Caki2 (cell line): ENCODE measurements at regions not wholly inside any gene's neighbourhood (a gene's known extent, or its start where the extent isn't known, plus 50 kb on each side); places are given as distances from the start of the nearest gene placed in this dataset.

Source experiments
- DNase-seq: peaks from one replicate; pipeline ENCODE4 v3.0.0-alpha.2; 2015; ENCODE audit warnings: low read depth
- in situ Hi-C: cut with HindIII; loops from 2 replicates; pipeline ENCODE4 v1.10.0; 2016; ENCODE audit warnings: low sequenced_read_pairs, low pct_unique_long_range_greater_than_20kb, mixed read lengths

DNA sequence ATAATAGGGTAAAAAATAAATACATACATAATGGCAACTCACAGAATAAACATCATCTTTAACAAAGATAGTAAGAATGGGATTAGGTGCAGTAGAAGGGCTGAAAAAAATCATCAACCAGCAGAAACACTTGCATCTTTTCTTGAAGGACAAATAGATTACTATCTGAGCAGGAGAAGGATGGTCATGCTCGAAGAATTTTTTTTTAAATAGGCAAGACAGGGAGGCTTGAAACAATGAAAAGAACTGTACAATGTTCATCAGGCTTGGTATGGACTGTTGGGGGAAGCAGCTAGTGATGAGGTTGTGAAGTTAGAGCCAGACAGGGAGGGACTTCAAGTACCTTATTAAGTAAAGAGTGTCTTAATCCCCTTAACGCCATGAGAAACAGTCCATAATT lies 167.4 kb upstream of the LDB2 start:
- no peak for DNase-seq
- in situ Hi-C loops = no loop called here

GRCh38 chr4:17064959-17065358 lies 166.5 kb upstream of the LDB2 start:
- in situ Hi-C loops = no loop called here
- no peak for DNase-seq

DNA sequence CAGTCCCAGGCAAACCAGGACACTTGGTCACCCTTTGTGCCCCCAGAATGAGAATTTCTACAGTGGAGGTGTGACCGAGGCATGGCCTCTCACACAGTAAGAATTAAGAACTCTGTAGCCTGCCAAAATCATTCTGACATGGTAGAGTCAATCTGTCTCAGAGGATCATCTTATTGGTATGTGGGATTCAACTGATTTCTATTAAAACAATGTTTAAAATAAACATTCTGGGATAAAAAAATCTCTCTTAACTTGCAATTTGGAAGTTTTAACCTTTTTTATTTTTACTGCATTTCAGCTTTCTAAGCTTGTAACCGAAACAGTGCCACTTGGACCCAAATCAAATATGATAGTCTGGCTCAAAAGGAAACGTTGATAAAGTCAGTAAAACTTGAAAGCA lies 165.4 kb upstream of the LDB2 start:
- in situ Hi-C loops = no loop called here
- DNase-seq = no peak

DNA sequence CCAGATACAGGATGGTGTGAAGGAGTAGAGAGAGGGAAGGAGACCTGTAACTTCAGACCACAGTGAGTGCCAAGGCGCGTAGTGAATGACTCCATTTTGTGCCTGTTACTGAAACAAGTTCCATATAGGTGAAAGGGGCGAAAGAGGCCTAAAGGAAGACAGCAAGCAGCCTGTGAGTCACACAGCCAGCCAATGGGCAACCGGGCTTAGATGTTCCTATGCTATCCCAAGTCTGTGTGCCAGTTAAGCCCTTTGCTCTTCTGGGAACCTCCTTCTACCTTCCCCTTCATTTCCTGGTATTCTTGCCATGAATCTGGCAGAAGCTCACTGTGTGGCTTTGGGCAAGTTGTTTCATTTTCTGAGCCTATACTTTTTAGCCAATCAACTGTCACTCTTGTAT lies 161.8 kb upstream of the LDB2 start:
- DNase-seq = no peak
- in situ Hi-C loops = no loop called here

- DNase-seq = no peak
- in situ Hi-C loops = no loop called here
Measured at GRCh38 chr4:17058916-17059741, 160.7 kb upstream of the LDB2 start.

GRCh38 chr4:17058536-17058915 lies 160.1 kb upstream of the LDB2 start:
- no peak for DNase-seq
- in situ Hi-C loops = no loop called here

DNA sequence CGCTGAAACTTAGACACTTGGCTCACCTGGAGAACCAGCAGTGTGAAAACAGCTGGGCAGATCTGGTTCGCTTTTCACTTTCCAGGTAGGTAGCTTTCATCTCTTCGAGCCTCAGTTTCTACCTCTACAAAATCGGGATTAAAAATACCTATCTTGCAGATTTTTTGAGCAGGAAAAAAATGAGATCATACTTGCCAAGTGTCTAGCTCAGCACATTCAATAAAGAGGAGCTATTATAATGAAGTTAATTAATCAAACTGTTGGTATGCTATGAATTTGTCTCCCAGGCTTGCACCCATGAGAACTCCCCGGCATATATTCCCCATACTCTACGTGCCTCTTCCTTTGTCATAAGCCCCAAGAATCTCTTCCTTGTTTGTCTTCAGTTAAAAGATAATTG lies 158.6 kb upstream of the LDB2 start:
- in situ Hi-C loops = no loop called here
- DNase-seq = no peak

DNA sequence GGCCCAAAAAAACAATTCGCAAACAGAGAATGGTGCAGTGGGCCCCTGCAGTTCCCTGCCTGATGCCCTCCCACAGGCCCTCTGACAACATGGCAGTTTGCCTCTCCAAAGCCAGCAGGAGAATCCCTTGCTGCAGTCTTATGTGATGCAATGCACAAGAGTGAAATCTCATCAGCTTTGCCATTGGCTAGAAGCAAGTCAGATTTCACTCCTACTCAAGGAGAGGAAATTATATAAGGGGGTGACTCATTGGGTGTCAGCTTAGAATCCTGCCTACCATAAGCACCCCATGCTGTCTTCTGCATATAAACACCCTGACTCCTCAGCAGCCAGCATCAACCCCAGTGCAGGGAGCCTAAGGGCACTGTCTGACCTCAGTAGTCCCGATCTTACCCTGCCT lies 157.3 kb upstream of the LDB2 start:
- no peak for DNase-seq

DNA sequence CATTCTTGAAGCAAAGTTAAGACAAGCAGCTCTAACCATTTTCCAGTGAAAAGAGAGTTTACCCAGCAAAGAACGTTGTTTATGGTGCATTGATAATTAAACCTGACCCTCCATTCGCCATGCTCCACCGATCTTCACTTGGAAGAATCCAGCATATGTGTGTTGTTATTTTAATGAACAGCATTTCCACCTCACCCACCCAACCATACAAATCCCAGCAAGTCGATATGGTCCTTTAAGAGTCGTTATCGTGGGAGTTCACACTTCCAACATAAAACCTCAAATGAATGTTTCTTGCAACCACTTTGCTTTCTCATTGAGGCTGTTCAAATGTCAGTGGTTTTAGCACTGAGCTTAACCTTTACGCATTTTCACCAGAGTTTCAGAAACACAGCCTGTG lies 147.4 kb upstream of the LDB2 start:
- in situ Hi-C loops = no loop called here
- no peak for DNase-seq

More for the DNA sequence above, 157.3 kb upstream of the LDB2 start:
- in situ Hi-C loops = no loop called here

- DNase-seq = no peak
Measured at GRCh38 chr4:17038510-17039176, 140.2 kb upstream of the LDB2 start.

DNA sequence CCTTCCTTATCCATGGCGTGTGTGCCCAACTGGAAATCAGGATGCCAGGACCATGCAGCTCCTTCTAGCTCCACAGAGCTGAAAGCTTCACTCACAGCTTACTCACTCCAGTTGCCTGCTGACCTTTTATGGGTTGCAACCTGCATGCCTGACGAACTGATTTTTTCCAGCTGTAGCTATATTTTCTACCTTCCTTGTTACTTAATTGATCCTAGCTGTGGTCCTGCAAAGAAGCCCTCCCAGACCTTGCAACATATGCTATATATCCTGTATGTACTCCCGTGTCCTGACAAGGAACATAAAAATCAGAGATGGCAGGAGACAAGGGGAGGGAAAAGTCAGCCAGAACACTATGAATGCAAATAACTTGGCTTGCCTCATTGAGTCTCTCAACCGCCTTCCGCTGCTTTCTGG lies 135.3 kb upstream of the LDB2 start:
- DNase-seq = no peak
- in situ Hi-C loops = no loop called here

More at GRCh38 chr4:17038510-17039176, 140.2 kb upstream of the LDB2 start:
- in situ Hi-C loops = no loop called here

GRCh38 chr4:17033025-17033767 lies 134.8 kb upstream of the LDB2 start:
- in situ Hi-C loops = no loop called here
- DNase-seq = no peak

DNA sequence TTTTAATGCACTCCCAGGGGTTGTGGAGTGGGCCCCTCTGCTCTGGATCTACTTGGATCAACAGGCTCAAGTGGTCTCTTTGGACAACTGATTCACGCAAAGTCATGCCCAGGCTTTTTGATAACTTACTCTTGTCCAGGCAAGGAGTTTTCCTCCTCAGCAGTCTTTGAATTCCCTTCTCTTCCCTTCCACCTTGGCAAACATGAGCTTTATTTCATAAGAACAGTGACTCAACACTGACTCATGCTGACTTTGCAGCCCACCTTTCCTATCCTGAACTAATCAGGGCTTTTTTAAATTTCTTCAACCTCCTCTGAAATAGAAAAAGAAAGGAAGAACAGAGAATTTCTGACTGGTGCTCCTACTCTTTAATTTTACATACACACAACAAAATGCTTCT lies 132.1 kb upstream of the LDB2 start:
- in situ Hi-C loops = no loop called here
- DNase-seq = peak; percentile 52

GRCh38 chr4:17029964-17030363 lies 131.5 kb upstream of the LDB2 start:
- DNase-seq = no peak
- in situ Hi-C loops = no loop called here

- in situ Hi-C loops = no loop called here
- no peak for DNase-seq
Measured at GRCh38 chr4:17029432-17029831, 131.0 kb upstream of the LDB2 start.

DNA sequence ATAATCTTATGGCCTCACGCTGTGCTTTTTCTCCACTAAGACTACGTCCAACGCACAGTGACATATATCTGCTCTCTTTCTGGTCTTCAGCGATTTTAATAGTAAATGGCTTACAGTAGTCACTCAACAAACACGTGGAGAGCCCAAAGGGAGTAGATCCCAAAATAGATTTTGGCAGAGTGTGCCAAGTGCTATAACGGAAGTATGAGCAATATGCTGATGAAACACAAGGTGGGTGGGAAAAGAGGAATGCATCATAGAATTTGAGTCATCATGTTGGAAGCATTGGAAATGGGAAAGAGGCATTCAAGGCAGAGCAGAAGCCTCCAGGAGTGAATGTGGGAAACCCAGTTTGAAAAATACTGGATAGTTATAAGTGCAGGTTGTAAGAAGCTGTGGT lies 129.1 kb upstream of the LDB2 start:
- in situ Hi-C loops = no loop called here
- peak; percentile 5 for DNase-seq

GRCh38 chr4:17024425-17024824 lies 126.0 kb upstream of the LDB2 start:
- no peak for DNase-seq
- in situ Hi-C loops = no loop called here

DNA sequence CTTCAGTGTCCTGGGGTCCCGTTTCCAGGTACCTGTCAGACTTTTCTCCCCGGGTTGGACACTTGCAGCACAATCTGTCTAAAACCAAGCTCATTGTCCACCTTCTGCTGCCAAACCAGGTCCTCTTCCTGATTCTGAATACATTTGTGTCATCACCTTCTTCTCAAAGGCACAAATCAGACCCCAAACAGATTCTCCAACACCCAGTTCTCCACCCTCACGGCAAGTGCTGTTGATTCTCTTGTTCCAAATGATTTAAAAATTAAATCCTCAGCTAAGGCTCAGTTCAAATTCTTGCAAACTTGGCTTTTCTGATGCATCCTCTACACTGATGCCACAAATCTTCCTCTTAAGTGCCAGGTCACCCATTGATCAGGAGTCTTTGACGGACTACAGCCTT lies 122.5 kb upstream of the LDB2 start:
- DNase-seq = no peak
- in situ Hi-C loops = no loop called here

GRCh38 chr4:17020451-17020850 lies 122.0 kb upstream of the LDB2 start:
- in situ Hi-C loops = no loop called here
- DNase-seq = no peak
